ENCODE measurements at regions not wholly inside any gene's neighbourhood (a gene's known extent, or its start where the extent isn't known, plus 50 kb on each side); places are given as distances from the start of the nearest gene placed in this dataset.

GRCh38 chr11:104432526-104432925 is 268.6 kb upstream of the PDGFD start:
- CTCF ChIA-PET, result no interaction called here

GRCh38 chr11:104422324-104422944 is 258.5 kb upstream of the PDGFD start:
- Mint-ChIP-seq H3K36me3 (ENCODE audit: low read depth) (no peaks in the 10 kb centered on the region), H3K27me3 (peaks cover 2% of the 10 kb centered on the region), H3K4me3 (no peak overlapping the region), H3K9me3 (no peaks in the 10 kb centered on the region), H3K27ac (no peak overlapping the region), H3K4me1 (no peaks in the 10 kb centered on the region)
- DNase-seq, result no peak
- ChIA-PET POLR2A (no interaction called here), CTCF (no interaction called here)

More at GRCh38 chr11:104432526-104432925, 268.6 kb upstream of the PDGFD start:
- DNase-seq, result no peak
- H3K4me1 Mint-ChIP-seq, result no peaks in the 10 kb centered on the region
- H3K36me3 Mint-ChIP-seq (ENCODE audit: low read depth), result no peaks in the 10 kb centered on the region
- H3K4me3 Mint-ChIP-seq, result no peak overlapping the region
- H3K9me3 Mint-ChIP-seq, result no peaks in the 10 kb centered on the region
- H3K27me3 Mint-ChIP-seq, result no peaks in the 10 kb centered on the region
- H3K27ac Mint-ChIP-seq, result no peak overlapping the region
- POLR2A ChIA-PET, result no interaction called here

GRCh38 chr11:104410336-104410735 is 246.4 kb upstream of the PDGFD start:
- ChIA-PET POLR2A (no interaction called here), CTCF (no interaction called here)
- no peaks in the 10 kb centered on the region for H3K36me3 Mint-ChIP-seq (ENCODE audit: low read depth)
- H3K4me1 Mint-ChIP-seq, result no peaks in the 10 kb centered on the region
- no peak overlapping the region for H3K27ac Mint-ChIP-seq
- H3K9me3 Mint-ChIP-seq, result no peaks in the 10 kb centered on the region
- H3K4me3 Mint-ChIP-seq, result no peak overlapping the region
- no peaks in the 10 kb centered on the region for H3K27me3 Mint-ChIP-seq
- no peak for DNase-seq

GRCh38 chr11:104408630-104409029 is 244.7 kb upstream of the PDGFD start:
- H3K36me3 Mint-ChIP-seq (ENCODE audit: low read depth), result no peaks in the 10 kb centered on the region
- H3K27me3 Mint-ChIP-seq, result no peaks in the 10 kb centered on the region
- CTCF ChIA-PET, result no interaction called here
- H3K9me3 Mint-ChIP-seq, result no peaks in the 10 kb centered on the region
- H3K27ac Mint-ChIP-seq, result no peak overlapping the region
- DNase-seq, result no peak
- H3K4me3 Mint-ChIP-seq, result no peak overlapping the region
- H3K4me1 Mint-ChIP-seq, result no peaks in the 10 kb centered on the region
- POLR2A ChIA-PET, result no interaction called here

- ChIA-PET POLR2A (no interaction called here), CTCF (no interaction called here)
- H3K9me3 Mint-ChIP-seq, result no peaks in the 10 kb centered on the region
- H3K4me1 Mint-ChIP-seq, result no peaks in the 10 kb centered on the region
- no peaks in the 10 kb centered on the region for H3K36me3 Mint-ChIP-seq (ENCODE audit: low read depth)
- no peak overlapping the region for H3K4me3 Mint-ChIP-seq
- no peak overlapping the region for H3K27ac Mint-ChIP-seq
- DNase-seq, result no peak
- H3K27me3 Mint-ChIP-seq, result no peaks in the 10 kb centered on the region
These were observed 241.3 kb upstream of the PDGFD start for GRCh38 chr11:104405277-104405676.

- no peak overlapping the region for H3K4me3 Mint-ChIP-seq
- ChIA-PET CTCF (no interaction called here), POLR2A (no interaction called here)
- no peaks in the 10 kb centered on the region for H3K36me3 Mint-ChIP-seq (ENCODE audit: low read depth)
- H3K9me3 Mint-ChIP-seq, result no peaks in the 10 kb centered on the region
- H3K4me1 Mint-ChIP-seq, result no peaks in the 10 kb centered on the region
- H3K27me3 Mint-ChIP-seq, result no peaks in the 10 kb centered on the region
- no peak for DNase-seq
- H3K27ac Mint-ChIP-seq, result no peak overlapping the region
These were observed 240.6 kb upstream of the PDGFD start for GRCh38 chr11:104404231-104405175.

GRCh38 chr11:104402812-104403521 is 239.0 kb upstream of the PDGFD start:
- Mint-ChIP-seq H3K9me3 (no peaks in the 10 kb centered on the region), H3K27ac (no peak overlapping the region), H3K4me3 (no peak overlapping the region), H3K27me3 (no peaks in the 10 kb centered on the region), H3K36me3 (ENCODE audit: low read depth) (no peaks in the 10 kb centered on the region), H3K4me1 (no peaks in the 10 kb centered on the region)
- no peak for DNase-seq
- ChIA-PET CTCF (no interaction called here), POLR2A (no interaction called here)

GRCh38 chr11:104394508-104394907 is 230.6 kb upstream of the PDGFD start:
- DNase-seq, result no peak
- ChIA-PET POLR2A (no interaction called here), CTCF (no interaction called here)
- Mint-ChIP-seq H3K27me3 (peaks cover 2% of the 10 kb centered on the region), H3K9me3 (no peaks in the 10 kb centered on the region), H3K4me1 (no peaks in the 10 kb centered on the region), H3K27ac (no peak overlapping the region), H3K4me3 (no peak overlapping the region), H3K36me3 (ENCODE audit: low read depth) (no peaks in the 10 kb centered on the region)

GRCh38 chr11:104390651-104391050 is 226.7 kb upstream of the PDGFD start:
- H3K36me3 Mint-ChIP-seq (ENCODE audit: low read depth), result no peaks in the 10 kb centered on the region
- DNase-seq, result no peak
- peaks cover 2% of the 10 kb centered on the region for H3K27me3 Mint-ChIP-seq
- H3K27ac Mint-ChIP-seq, result no peak overlapping the region
- ChIA-PET CTCF (no interaction called here), POLR2A (no interaction called here)
- no peak overlapping the region for H3K4me3 Mint-ChIP-seq
- H3K9me3 Mint-ChIP-seq, result no peaks in the 10 kb centered on the region
- no peaks in the 10 kb centered on the region for H3K4me1 Mint-ChIP-seq

GRCh38 chr11:104385884-104386283 is 221.9 kb upstream of the PDGFD start:
- Mint-ChIP-seq H3K36me3 (ENCODE audit: low read depth) (no peaks in the 10 kb centered on the region), H3K27me3 (peaks cover 2% of the 10 kb centered on the region), H3K27ac (no peak overlapping the region), H3K4me3 (no peak overlapping the region), H3K4me1 (no peaks in the 10 kb centered on the region), H3K9me3 (no peaks in the 10 kb centered on the region)
- ChIA-PET POLR2A (no interaction called here), CTCF (no interaction called here)
- DNase-seq, result no peak

- Mint-ChIP-seq H3K4me3 (no peak overlapping the region), H3K27ac (no peak overlapping the region), H3K36me3 (ENCODE audit: low read depth) (no peaks in the 10 kb centered on the region)
These were observed 216.4 kb upstream of the PDGFD start for GRCh38 chr11:104380358-104380757.

GRCh38 chr11:104372111-104372510 is 208.2 kb upstream of the PDGFD start:
- DNase-seq, result no peak
- ChIA-PET CTCF (no interaction called here), POLR2A (no interaction called here)
- Mint-ChIP-seq H3K4me3 (no peak overlapping the region), H3K4me1 (no peaks in the 10 kb centered on the region), H3K9me3 (no peaks in the 10 kb centered on the region), H3K27me3 (peaks cover 2% of the 10 kb centered on the region), H3K36me3 (ENCODE audit: low read depth) (no peaks in the 10 kb centered on the region), H3K27ac (no peak overlapping the region)

More at GRCh38 chr11:104380358-104380757, 216.4 kb upstream of the PDGFD start:
- Mint-ChIP-seq H3K9me3 (no peaks in the 10 kb centered on the region), H3K4me1 (no peaks in the 10 kb centered on the region), H3K27me3 (no peaks in the 10 kb centered on the region)
- ChIA-PET CTCF (no interaction called here), POLR2A (no interaction called here)
- DNase-seq, result no peak

GRCh38 chr11:104370478-104370877 is 206.5 kb upstream of the PDGFD start:
- no peak overlapping the region for H3K4me3 Mint-ChIP-seq
- DNase-seq, result no peak
- H3K36me3 Mint-ChIP-seq (ENCODE audit: low read depth), result no peaks in the 10 kb centered on the region
- POLR2A ChIA-PET, result no interaction called here
- CTCF ChIA-PET, result no interaction called here
- H3K27me3 Mint-ChIP-seq, result peaks cover 2% of the 10 kb centered on the region
- H3K9me3 Mint-ChIP-seq, result peaks cover 3% of the 10 kb centered on the region
- H3K4me1 Mint-ChIP-seq, result no peaks in the 10 kb centered on the region
- H3K27ac Mint-ChIP-seq, result no peak overlapping the region
